Activated CD8-positive, alpha-beta T cell treated with anti-CD3 and anti-CD28 coated beads for 36 hours (primary cell): ENCODE measurements at regions not wholly inside any gene's neighbourhood (a gene's known extent, or its start where the extent isn't known, plus 50 kb on each side); places are given as distances from the start of the nearest gene placed in this dataset.

ENCODE experiments used
- ATAC-seq: fragments of 200-7000 bp; cut with Tn5 transposase; one replicate; pipeline ENCODE4 v1.10.0; 2021; ENCODE audit warnings: mild to moderate bottlenecking, moderate library complexity
- CTCF ChIA-PET: fragments of 350-600 bp; sonication (Branson Sonifier 250); formaldehyde crosslinking; loops from one replicate; lab custom pipeline; 2021; ENCODE audit warnings: antibody characterized with exemption; lab: Charles Lee
- POLR2A ChIA-PET: fragments of 350-600 bp; sonication (Branson Sonifier 250); formaldehyde crosslinking; loops from one replicate; lab custom pipeline; 2021; ENCODE audit warnings: antibody characterized with exemption; lab: Charles Lee
- DNase-seq: peaks from one replicate; pipeline ENCODE4 v3.0.0-alpha.2; 2020
- H3K27ac Mint-ChIP-seq: one replicate; pipeline ENCODE4 v1.8.0; 2021; ENCODE audit warnings: mild to moderate bottlenecking, mixed read lengths
- H3K27me3 Mint-ChIP-seq: one replicate; pipeline ENCODE4 v1.8.0; 2021; ENCODE audit warnings: mixed read lengths
- H3K36me3 Mint-ChIP-seq: one replicate; pipeline ENCODE4 v1.8.0; 2021; ENCODE audit warnings: low read depth, mixed read lengths
- H3K4me1 Mint-ChIP-seq: one replicate; pipeline ENCODE4 v1.8.0; 2021; ENCODE audit warnings: low read depth, mixed read lengths
- H3K4me3 Mint-ChIP-seq: one replicate; pipeline ENCODE4 v1.8.0; 2021; ENCODE audit warnings: mild to moderate bottlenecking, moderate library complexity, mixed read lengths
- H3K9me3 Mint-ChIP-seq: one replicate; pipeline ENCODE4 v1.8.0; 2021; ENCODE audit warnings: mixed read lengths
- intact Hi-C: fragments of 100-400 bp; cut with micrococcal nuclease; formaldehyde crosslinking; loops from one replicate; pipeline ENCODE4 v1.10.0; 2022
- TF ChIP-seq, protein P1 (sequence below): fragments of 200-600 bp; IDR thresholded peaks from one replicate; pipeline ENCODE4 v1.8.0; 2022; ENCODE audit warnings: antibody characterized with exemption, mild to moderate bottlenecking

DNA sequence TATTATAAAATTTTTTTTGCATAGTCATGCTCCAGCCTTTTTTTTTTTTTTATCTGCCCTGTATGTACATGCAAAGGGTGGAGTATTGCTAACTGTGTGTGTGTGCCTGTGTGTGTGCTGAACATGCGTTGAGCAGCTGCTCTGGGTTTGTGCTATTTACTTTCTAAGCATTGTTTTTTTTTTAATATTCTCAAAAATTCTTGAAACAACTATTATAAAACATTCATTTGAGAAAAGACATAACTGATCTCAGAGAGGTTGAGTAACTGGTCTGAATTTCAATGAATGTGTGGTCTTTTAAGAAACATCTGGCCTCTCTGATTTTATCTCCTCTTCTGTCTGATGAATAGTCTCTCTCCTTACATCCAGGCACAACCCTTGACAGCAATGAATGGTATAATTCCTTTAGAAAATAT lies 366.0 kb upstream of the SLC14A2 start:
- intact Hi-C loops, result no loop called here
- Mint-ChIP-seq H3K9me3 (no peaks in the 10 kb centered on the region), H3K27me3 (peaks cover 3% of the 10 kb centered on the region), H3K4me3 (no peak overlapping the region), H3K4me1 (no peaks in the 10 kb centered on the region), H3K36me3 (no peaks in the 10 kb centered on the region), H3K27ac (no peak overlapping the region)
- ATAC-seq, result no peak
- POLR2A ChIA-PET, result no interaction called here
- TF ChIP-seq, protein P1, sequence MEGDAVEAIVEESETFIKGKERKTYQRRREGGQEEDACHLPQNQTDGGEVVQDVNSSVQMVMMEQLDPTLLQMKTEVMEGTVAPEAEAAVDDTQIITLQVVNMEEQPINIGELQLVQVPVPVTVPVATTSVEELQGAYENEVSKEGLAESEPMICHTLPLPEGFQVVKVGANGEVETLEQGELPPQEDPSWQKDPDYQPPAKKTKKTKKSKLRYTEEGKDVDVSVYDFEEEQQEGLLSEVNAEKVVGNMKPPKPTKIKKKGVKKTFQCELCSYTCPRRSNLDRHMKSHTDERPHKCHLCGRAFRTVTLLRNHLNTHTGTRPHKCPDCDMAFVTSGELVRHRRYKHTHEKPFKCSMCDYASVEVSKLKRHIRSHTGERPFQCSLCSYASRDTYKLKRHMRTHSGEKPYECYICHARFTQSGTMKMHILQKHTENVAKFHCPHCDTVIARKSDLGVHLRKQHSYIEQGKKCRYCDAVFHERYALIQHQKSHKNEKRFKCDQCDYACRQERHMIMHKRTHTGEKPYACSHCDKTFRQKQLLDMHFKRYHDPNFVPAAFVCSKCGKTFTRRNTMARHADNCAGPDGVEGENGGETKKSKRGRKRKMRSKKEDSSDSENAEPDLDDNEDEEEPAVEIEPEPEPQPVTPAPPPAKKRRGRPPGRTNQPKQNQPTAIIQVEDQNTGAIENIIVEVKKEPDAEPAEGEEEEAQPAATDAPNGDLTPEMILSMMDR, result no peak
- no peak for DNase-seq
- CTCF ChIA-PET, result no interaction called here

DNA sequence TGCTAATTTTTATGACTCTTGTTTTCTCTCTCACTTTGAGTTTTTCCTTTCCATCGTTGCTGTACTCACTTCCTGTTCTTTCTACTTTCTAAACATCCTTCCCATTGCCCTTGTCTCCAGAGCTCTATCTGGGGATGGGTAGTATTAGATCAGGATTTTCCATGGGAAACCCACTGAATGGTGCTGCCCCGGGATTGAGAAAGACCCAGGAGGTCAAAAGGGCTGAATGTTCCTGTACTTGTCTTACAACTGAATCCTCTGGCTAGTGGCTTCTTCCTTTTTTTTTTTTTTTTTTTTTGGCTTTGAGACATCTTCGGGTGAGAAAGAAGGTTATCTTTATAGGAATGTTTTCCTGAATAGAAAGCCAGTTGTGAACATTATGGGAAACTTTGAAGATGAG lies 364.8 kb upstream of the SLC14A2 start:
- Mint-ChIP-seq H3K27ac (no peak overlapping the region), H3K4me1 (no peaks in the 10 kb centered on the region), H3K4me3 (no peak overlapping the region), H3K36me3 (no peaks in the 10 kb centered on the region), H3K9me3 (no peaks in the 10 kb centered on the region), H3K27me3 (peaks cover 3% of the 10 kb centered on the region)
- intact Hi-C loops, result no loop called here
- TF ChIP-seq, protein P1, result no peak
- DNase-seq (no peak), ATAC-seq (no peak)
- ChIA-PET CTCF (no interaction called here), POLR2A (no interaction called here)

DNA sequence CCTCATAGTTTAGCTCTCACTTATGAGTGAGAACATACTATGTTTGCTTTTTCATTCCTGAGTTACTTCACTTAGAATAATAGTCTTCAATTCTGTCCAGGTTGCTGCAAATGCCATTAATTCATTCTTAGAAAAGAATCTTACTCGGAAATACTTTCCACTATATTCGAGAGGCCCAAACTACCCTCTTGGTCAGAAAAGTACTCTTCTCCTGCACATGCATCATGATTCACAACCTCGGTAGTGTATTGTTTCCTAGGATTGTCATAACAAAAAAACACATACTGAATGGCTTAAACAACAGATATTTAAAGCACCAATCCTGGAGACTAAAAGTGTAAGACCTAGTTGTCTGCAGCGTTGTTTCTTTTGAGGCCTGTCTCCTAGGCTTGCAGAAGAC lies 364.0 kb upstream of the SLC14A2 start:
- Mint-ChIP-seq H3K4me1 (no peaks in the 10 kb centered on the region), H3K9me3 (no peaks in the 10 kb centered on the region), H3K4me3 (no peak overlapping the region), H3K27ac (no peak overlapping the region), H3K27me3 (peaks cover 3% of the 10 kb centered on the region), H3K36me3 (no peaks in the 10 kb centered on the region)
- intact Hi-C loops, result no loop called here
- no peak for ATAC-seq
- ChIA-PET POLR2A (no interaction called here), CTCF (no interaction called here)
- TF ChIP-seq, protein P1, result no peak
- no peak for DNase-seq

DNA sequence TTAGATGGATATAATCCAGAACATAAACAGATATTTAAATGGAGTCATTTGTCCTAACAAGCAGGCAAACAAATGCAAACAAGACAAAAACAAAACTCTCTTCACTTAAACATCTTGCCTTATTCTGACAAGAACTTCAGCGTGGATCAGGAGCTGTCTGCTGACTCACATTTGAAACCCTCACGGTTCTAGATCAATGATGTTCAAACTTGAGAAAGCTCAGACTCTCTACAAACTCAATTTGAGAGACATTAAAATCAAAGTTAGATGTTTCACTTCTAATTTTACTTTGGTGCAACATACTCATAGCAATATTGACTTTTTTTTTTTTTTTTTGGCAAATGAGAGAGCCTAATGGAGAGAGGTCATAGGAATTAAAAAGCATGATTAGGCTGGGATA lies 362.8 kb upstream of the SLC14A2 start:
- peaks cover 3% of the 10 kb centered on the region for H3K27me3 Mint-ChIP-seq
- TF ChIP-seq, protein P1, result no peak
- no peak overlapping the region for H3K27ac Mint-ChIP-seq
- intact Hi-C loops, result no loop called here
- ChIA-PET POLR2A (no interaction called here), CTCF (interaction anchor here (1.1 kb wide), 1 partner anchor 102 kb away, joined by 3 read pairs; no protein-coding TSS in a partner anchor)
- DNase-seq (no peak), ATAC-seq (no peak)
- no peaks in the 10 kb centered on the region for H3K36me3 Mint-ChIP-seq
- no peaks in the 10 kb centered on the region for H3K9me3 Mint-ChIP-seq
- no peak overlapping the region for H3K4me3 Mint-ChIP-seq
- H3K4me1 Mint-ChIP-seq, result no peaks in the 10 kb centered on the region

DNA sequence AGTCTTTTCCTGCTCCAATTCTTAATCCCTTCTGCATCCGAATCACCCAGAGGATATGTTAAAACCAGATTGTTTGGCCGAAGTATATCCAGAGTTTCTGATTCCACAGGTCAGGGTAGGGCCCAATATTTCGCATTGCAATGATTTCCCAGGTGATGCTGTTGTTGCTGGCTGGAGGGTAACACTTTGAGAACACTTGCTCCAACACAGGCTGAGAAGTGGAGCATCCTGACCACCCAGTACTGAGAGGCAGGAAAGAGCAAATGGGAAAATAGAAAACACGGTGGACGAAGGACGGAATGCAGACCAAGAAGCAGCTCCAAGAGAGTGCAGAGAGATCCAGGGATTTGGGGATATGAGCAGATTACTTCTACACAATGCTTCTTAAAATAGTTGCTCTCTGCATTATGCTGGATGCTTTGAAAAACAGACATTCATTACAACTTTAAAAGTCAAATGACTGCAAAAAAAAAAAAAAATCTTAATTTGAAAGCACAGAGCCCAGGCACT lies 362.2 kb upstream of the SLC14A2 start:
- POLR2A ChIA-PET, result no interaction called here
- H3K27ac Mint-ChIP-seq, result no peak overlapping the region

More for the DNA sequence above, 362.2 kb upstream of the SLC14A2 start:
- no peak for DNase-seq
- ATAC-seq, result no peak
- no peaks in the 10 kb centered on the region for H3K36me3 Mint-ChIP-seq
- H3K4me3 Mint-ChIP-seq, result no peak overlapping the region
- H3K9me3 Mint-ChIP-seq, result no peaks in the 10 kb centered on the region
- intact Hi-C loops, result no loop called here
- CTCF ChIA-PET, result interaction anchor here (1.1 kb wide), 1 partner anchor 103 kb away, joined by 3 read pairs; no protein-coding TSS in a partner anchor
- no peaks in the 10 kb centered on the region for H3K4me1 Mint-ChIP-seq
- H3K27me3 Mint-ChIP-seq, result peaks cover 3% of the 10 kb centered on the region
- TF ChIP-seq, protein P1, result no peak
